SK-N-MC (cell line): ENCODE measurements at regions not wholly inside any gene's neighbourhood (a gene's known extent, or its start where the extent isn't known, plus 50 kb on each side); places are given as distances from the start of the nearest gene placed in this dataset.
A peak's percentile ranks its signal among the peaks of the same experiment; 100 is the strongest.

Experiments
- DNase-seq: peaks from one replicate; pipeline ENCODE4 v3.0.0-alpha.2; 2011; ENCODE audit warnings: low read depth, low spot score
- H3K27ac ChIP-seq: fragments of 200-600 bp; sonication (generic); 2 replicates; pipeline ENCODE4 v1.5.1; 2016; ENCODE audit warnings: mixed run types
- H3K36me3 ChIP-seq: fragments of 200-600 bp; sonication (generic); 2 replicates; pipeline ENCODE4 v1.6.1; 2017; ENCODE audit warnings: antibody characterized with exemption, low read length, mixed read lengths; ENCODE audit not compliant: insufficient read depth
- H3K4me3 ChIP-seq: fragments of 200-600 bp; sonication (generic); 2 replicates; pipeline ENCODE4 v1.5.1; 2016
- H3K9ac ChIP-seq: fragments of 200-600 bp; sonication (generic); 2 replicates; pipeline ENCODE4 v1.8.0; 2017; ENCODE audit warnings: mixed run types, mixed read lengths; ENCODE audit not compliant: insufficient read length
- H3K9me3 ChIP-seq: fragments of 200-600 bp; sonication (generic); 2 replicates; pipeline ENCODE4 v1.6.1; 2017; ENCODE audit warnings: low read depth, mild to moderate bottlenecking, antibody characterized with exemption, low read length, moderate library complexity, mixed read lengths
- EZH2 ChIP-seq: fragments of 200-600 bp; sonication (generic); IDR thresholded peaks from one replicate; pipeline ENCODE4 v1.6.1; 2017; ENCODE audit warnings: antibody characterized with exemption
- FOXP2 ChIP-seq: optimal IDR thresholded peaks from 2 replicates; pipeline ENCODE3; 2011; ENCODE audit warnings: mild to moderate bottlenecking, moderate library complexity; ENCODE audit not compliant: insufficient read depth; ENCODE audit errors: extremely low read length, control extremely low read depth
- POLR2AphosphoS5 ChIP-seq: IDR thresholded peaks from 2 replicates; pipeline ENCODE4 v1.6.1; 2012; ENCODE audit warnings: mild to moderate bottlenecking, low read depth, low read length, borderline replicate concordance

DNA sequence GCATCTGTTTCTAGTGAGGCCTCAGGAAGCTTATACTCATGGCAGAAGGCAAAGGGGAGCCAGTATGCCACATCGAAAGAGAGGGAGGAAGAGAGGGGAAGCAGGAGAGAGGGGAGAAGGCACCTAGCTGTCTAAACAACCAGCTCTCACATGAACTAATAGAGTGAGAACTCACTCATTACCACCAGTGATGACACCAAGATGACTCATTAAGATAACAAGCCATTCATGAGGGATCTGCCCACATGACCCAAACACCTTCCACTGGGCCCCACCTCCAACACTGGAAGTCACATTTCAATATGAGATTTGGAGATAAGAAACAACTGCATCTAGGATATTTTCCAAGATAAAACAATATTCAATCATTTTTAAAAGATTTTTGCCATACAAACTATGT is 753.9 kb upstream of the ZEB2 start:
- H3K36me3 ChIP-seq, result no peaks in the 10 kb centered on the region
- no peak for DNase-seq
- no peak overlapping the region for H3K4me3 ChIP-seq
- H3K9ac ChIP-seq, result no peak overlapping the region
- H3K9me3 ChIP-seq, result no peaks in the 10 kb centered on the region; the same call in 1 of the 2 replicates
- TF ChIP-seq EZH2, result no peak
- TF ChIP-seq POLR2AphosphoS5, result no peak
- TF ChIP-seq FOXP2, result no peak
- H3K27ac ChIP-seq, result no peak overlapping the region

DNA sequence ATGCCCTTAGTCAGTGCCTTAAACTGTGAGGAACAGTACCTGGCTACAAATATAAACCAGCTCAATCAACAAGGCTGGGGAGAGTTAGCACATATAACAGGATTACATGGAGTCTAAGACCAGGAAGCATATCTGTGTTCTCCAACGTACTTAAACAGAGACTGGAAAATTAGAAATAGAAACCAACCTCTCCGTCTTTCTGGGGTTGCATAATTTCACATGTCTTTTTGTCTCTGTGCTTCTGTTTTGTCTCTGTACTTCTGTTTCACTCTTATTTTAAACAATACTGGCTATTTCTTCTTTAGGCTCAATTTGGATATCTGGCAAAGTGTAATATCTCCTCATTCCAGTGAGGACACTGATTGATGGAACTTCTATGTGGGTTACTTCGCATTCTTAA is 749.0 kb upstream of the ZEB2 start:
- Histone ChIP-seq H3K27ac (no peak overlapping the region), H3K9me3 (no peaks in the 10 kb centered on the region; the same call in 1 of the 2 replicates), H3K36me3 (no peaks in the 10 kb centered on the region), H3K9ac (no peak overlapping the region), H3K4me3 (no peak overlapping the region)
- TF ChIP-seq POLR2AphosphoS5 (no peak), EZH2 (no peak), FOXP2 (no peak)
- no peak for DNase-seq

DNA sequence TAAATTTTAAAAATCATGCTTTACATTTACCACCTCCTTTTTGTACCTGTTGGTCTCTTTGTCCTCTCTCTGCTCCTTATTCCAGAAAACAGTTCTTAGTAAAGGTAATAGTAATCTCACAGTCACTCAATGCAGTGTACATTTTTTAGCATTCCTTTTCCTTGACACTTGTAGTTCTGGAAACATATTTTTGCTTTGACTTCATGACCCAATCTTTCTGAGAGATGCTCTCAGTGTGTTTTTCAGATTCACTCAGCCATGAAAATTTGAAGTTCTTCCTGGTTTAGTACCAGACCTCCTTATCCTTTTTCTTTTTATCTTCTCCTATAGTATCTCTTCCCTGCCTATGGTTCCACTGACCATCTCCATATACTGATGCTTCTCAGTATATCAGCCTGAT is 747.5 kb upstream of the ZEB2 start:
- H3K4me3 ChIP-seq, result no peak overlapping the region
- no peak for TF ChIP-seq EZH2
- TF ChIP-seq FOXP2, result no peak
- TF ChIP-seq POLR2AphosphoS5, result no peak
- no peak for DNase-seq
- H3K27ac ChIP-seq, result no peak overlapping the region
- H3K36me3 ChIP-seq, result no peaks in the 10 kb centered on the region
- no peaks in the 10 kb centered on the region; the same call in 1 of the 2 replicates for H3K9me3 ChIP-seq
- no peak overlapping the region for H3K9ac ChIP-seq

DNA sequence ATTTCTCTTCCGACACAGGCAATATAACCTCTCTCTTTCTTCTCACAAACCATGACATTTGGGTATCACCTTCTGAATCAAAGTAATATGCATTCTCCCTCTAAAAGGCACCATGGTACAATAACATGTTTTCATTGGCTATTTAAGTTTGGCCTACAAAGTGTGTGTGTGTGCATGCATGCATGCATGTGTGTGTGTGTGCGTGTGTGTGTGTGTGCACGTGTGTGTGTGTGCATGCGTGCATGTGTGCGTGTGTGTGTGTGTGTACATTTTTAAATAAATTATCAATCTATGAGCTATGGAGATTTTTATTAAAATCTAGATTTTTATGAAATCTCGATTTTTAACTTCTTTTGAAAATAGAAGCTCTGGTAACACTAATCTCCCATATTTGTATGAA is 745.3 kb upstream of the ZEB2 start:
- Histone ChIP-seq H3K27ac (no peak overlapping the region), H3K9me3 (no peaks in the 10 kb centered on the region), H3K36me3 (no peaks in the 10 kb centered on the region), H3K9ac (no peak overlapping the region), H3K4me3 (no peak overlapping the region)
- no peak for TF ChIP-seq POLR2AphosphoS5
- TF ChIP-seq EZH2, result no peak
- no peak for TF ChIP-seq FOXP2
- DNase-seq, result no peak

DNA sequence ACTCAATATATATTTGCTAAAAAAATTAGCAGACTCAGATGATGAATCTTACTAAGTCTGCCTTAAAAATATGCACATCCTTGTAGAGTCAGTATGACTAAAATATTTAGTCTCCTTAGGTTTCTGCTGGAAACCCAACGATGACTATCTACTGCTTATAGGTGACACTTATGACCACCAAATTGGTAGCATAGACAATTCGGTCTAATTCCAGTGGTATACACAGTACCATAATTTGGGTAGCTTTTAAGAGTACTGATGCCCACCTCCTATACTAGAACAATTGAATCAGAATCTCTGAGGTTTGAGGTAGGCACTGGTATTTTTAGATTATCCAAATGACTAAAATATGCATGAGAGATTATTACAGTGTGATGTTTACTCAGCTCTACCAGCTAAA is 740.8 kb upstream of the ZEB2 start:
- no peak overlapping the region for H3K27ac ChIP-seq
- no peak for DNase-seq
- TF ChIP-seq FOXP2, result no peak
- no peak for TF ChIP-seq POLR2AphosphoS5
- no peak for TF ChIP-seq EZH2
- no peak overlapping the region for H3K9ac ChIP-seq
- no peaks in the 10 kb centered on the region for H3K36me3 ChIP-seq
- H3K4me3 ChIP-seq, result no peak overlapping the region
- H3K9me3 ChIP-seq, result no peaks in the 10 kb centered on the region

DNA sequence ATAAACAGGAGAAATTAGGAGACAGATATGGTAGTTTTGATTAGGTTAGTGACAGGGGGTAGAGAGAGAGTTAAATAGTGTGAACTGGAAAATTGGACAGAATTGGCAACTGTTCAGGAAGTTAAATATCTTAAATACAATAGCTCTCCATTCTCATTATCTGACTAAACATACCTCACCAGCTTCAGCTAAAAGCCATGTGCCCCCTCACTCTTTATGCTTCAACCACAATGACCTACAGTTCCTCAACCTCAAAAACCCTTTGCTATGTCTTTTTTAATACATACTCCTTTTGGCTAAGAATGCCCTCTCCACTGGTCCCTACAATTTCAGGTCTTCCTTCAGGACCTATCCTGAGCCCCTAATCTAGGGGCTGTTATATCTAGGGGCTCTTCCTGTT is 740.2 kb upstream of the ZEB2 start:
- Histone ChIP-seq H3K9me3 (no peaks in the 10 kb centered on the region), H3K4me3 (no peak overlapping the region), H3K36me3 (no peaks in the 10 kb centered on the region), H3K27ac (no peak overlapping the region), H3K9ac (no peak overlapping the region)
- TF ChIP-seq FOXP2 (no peak), POLR2AphosphoS5 (no peak), EZH2 (no peak)
- no peak for DNase-seq

DNA sequence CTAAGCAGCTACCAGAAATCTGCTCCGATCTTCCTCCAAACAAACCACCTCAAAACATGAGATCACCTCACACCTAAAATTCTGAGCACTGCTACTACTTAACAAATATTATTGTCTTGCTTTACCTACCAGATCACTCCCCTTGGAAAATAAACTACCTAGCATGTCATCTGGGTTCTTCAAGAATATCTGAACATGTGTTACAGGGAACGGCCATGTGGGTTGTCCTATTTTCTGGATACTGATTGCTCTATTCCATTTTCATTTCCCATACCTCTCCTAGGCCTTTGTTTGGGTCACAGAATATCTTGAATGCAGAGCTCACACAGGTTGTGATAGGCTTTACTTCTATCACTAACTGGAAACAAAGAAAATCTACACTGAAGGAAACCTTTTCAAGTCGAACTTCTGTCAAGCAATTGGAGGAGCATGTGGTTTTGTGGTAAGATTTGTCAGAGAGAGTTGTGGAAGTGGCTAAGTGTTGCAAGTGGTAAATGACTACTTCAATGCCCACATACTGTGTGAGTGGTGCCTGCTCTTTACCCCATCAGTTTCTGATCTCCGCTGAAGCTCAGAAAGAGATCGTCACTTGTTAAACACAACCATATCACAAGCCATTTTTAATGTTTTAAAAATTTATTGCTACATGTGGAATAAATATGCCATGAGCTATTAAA is 739.1 kb upstream of the ZEB2 start:
- no peak overlapping the region for H3K4me3 ChIP-seq
- no peaks in the 10 kb centered on the region for H3K36me3 ChIP-seq
- TF ChIP-seq FOXP2 (no peak), EZH2 (no peak), POLR2AphosphoS5 (no peak)
- DNase-seq, result peak; percentile 30
- no peak overlapping the region for H3K9ac ChIP-seq
- no peaks in the 10 kb centered on the region for H3K9me3 ChIP-seq
- H3K27ac ChIP-seq, result no peak overlapping the region

DNA sequence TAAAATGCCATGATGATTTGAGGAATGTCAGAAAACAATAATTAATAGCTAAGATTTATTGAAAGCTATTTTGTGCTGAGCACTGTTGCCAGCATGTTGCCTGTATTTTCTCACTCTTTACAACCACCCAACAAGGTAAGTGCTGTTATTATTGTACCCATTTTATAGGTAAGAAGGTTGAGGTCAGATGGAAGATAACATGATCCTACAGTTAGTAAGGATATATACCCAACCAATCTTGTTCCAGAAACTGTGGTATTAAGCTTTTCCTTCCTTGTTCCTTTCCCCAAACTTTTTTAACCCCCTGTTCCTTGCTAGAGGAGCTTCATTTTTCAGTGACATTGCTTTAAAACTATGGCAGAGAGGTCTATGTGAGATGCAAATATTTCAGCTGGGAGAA is 738.0 kb upstream of the ZEB2 start:
- TF ChIP-seq POLR2AphosphoS5 (no peak), EZH2 (no peak), FOXP2 (no peak)
- no peaks in the 10 kb centered on the region for H3K36me3 ChIP-seq
- H3K27ac ChIP-seq, result no peak overlapping the region
- H3K4me3 ChIP-seq, result no peak overlapping the region
- no peak overlapping the region for H3K9ac ChIP-seq
- H3K9me3 ChIP-seq, result no peaks in the 10 kb centered on the region
- DNase-seq, result no peak

DNA sequence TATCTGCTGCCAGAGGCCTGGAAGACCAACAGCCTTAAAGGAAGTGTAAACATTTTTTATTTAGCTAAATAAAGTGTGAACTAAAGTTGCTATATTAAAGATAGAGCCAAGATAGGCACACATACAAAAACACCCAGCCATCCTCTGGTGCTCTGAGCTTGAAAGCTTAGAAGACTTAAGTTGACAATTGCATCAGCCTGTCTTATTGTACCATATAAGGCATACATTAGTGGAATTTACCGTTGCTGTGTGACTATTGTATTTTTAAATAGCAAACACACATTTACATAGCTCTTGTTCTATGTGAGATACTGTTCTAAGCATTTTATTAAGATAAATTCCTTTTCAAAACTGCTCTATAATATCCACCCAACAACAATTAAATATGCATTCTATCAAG is 736.6 kb upstream of the ZEB2 start:
- no peak overlapping the region for H3K4me3 ChIP-seq
- H3K27ac ChIP-seq, result peak overlapping the region; percentile 37; the same call in 1 of the 2 replicates
- DNase-seq, result no peak
- TF ChIP-seq POLR2AphosphoS5 (no peak), FOXP2 (no peak), EZH2 (no peak)
- H3K36me3 ChIP-seq, result no peaks in the 10 kb centered on the region
- no peak overlapping the region for H3K9ac ChIP-seq
- H3K9me3 ChIP-seq, result no peaks in the 10 kb centered on the region
